Astrocyte of the spinal cord (primary cell): ENCODE measurements at regions not wholly inside any gene's neighbourhood (a gene's known extent, or its start where the extent isn't known, plus 50 kb on each side); places are given as distances from the start of the nearest gene placed in this dataset.
A peak's percentile ranks its signal among the peaks of the same experiment; 100 is the strongest.

Experiments used
- DNase-seq: peaks from one replicate; pipeline ENCODE4 v3.0.0; 2011; ENCODE audit warnings: low read depth, low spot score
- H3K4me3 ChIP-seq: 2 replicates; pipeline ENCODE4 v1.5.1; 2011; ENCODE audit warnings: low read depth, mild to moderate bottlenecking, low read length, moderate library complexity
- CTCF ChIP-seq: IDR thresholded peaks from 2 replicates; pipeline ENCODE4 v1.5.1; 2012; ENCODE audit warnings: low read depth, mild to moderate bottlenecking, low read length, inconsistent platforms
- in situ Hi-C: cut with HindIII; loops from 2 replicates; pipeline ENCODE4 v1.10.0; 2017; ENCODE audit warnings: low sequenced_read_pairs

DNA sequence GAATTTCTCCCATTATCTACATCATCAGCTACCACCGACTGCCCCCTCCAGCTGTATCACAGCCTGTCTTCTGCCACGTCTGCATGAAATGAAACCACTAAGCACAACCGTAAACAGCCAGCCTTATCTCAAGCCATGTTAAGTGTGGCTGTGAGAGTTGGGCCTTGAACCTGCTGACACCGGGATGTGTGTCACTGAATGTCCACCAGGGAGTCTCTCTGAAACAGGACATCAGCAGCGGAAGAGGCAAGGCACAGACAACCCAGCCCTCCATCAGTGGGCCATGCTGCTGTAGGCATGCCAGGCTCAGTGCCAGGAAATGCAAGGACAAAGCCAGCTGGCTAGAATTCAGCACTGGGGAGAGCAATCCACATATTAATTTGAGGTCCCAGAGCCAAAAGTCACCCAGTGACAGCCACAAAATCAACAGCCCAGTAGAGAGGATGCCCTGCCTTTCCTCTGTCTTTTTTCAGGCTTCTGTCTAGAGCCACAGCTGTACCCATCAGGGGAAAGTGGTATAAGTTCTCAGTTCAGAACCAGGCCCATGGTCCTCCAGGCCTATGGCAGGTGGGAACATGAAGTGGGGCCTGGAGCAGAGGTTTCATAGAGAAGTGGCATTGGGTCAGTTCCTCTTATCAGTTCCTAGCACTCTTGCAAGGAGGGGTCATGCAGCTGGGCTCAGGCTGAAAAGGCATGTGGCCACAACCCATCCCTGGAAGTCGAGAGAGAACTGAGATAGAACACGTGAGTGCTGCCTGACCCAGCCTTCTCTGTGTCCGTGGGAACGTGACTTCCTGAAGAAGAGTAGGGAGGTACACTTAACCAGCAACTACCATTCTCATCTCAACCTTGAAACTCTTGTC is 199.4 kb downstream of the ESM1 start:
- TF ChIP-seq CTCF: no peak
- H3K4me3 ChIP-seq: no peak overlapping the region
- DNase-seq: peak; percentile 32
- in situ Hi-C loops: no loop called here

DNA sequence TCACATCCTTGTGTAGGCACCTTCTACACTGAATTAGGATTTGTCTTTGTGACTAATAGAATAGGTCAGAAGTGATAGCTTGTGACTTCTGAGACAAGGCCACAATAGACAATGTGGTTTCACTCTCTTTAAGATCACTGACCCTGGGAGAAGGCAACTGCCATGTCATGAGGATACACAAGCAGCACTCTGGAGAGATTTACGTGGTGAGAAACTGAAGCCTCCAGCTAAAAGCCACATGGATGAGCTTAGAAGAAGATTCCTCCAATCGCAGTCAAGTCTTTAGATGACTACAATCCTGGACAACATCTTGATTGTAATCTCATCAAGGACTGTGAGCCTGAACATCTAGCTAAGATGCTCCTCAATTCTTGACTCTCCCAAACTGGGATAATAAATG is 206.6 kb downstream of the ESM1 start:
- DNase-seq: no peak
- in situ Hi-C loops: no loop called here
- TF ChIP-seq CTCF: no peak
- no peak overlapping the region for H3K4me3 ChIP-seq

DNA sequence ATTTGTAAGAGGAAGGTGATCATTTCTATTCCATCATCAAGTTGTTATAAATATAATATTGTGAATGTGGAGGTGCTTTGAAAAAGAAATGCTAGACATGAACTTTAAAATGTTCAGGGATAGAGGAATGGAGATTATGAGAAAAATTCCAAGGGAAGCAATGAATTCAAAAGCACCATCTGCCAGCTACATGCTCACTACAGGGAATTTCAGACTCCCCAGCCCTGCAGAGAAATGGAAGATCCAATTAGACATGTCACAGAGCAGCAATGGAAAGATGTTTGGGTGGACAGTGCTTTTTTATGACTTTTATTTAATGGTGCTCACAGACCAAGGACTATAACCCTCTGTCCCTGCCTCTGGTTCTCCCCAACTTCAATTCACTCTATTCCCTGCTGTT is 209.7 kb downstream of the ESM1 start:
- in situ Hi-C loops: no loop called here
- H3K4me3 ChIP-seq: no peak overlapping the region
- no peak for DNase-seq
- TF ChIP-seq CTCF: no peak

DNA sequence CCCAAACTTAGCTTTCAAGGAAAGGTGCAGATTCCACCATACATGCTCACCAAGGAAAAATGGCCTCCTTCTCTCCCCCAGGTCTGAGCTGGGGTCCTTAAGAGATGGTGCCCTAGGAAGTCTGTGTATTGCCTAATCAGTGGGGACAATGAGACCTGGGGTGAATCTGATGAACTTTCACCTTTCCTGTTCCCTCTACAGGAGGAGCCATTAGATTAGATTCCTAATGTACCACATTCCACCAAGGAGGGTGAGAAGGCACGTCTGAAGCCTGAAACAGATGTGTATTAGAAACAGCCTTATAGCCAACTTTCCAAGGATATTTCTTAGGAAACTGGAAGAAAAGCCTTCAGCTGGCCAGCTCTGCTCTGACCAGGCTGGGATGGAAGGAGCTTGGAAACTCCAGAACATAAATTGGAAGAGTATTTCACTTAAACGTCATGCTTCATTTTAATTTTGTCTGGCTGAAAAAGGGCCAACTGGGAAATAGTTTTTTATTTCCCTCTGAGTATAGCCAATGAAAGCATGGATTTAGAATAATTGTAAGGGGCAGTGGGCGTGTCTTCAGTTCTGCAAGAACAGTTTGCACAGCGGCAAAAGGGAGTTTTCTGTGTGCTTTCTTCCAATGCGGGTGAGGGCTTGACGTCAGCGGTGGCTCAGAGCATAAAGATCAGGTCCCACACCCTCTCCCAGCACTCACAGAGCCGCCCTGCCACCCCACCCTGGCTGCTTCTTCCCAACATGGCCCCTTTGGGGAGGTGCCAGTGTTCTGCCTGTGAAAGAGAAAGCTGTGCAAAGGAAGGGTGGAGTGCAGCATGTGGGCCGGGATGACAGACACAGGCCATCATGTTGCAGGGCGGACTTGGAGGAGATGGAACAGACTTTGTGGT is 210.9 kb downstream of the ESM1 start:
- in situ Hi-C loops: no loop called here
- H3K4me3 ChIP-seq: no peak overlapping the region
- DNase-seq: no peak
- no peak for TF ChIP-seq CTCF

DNA sequence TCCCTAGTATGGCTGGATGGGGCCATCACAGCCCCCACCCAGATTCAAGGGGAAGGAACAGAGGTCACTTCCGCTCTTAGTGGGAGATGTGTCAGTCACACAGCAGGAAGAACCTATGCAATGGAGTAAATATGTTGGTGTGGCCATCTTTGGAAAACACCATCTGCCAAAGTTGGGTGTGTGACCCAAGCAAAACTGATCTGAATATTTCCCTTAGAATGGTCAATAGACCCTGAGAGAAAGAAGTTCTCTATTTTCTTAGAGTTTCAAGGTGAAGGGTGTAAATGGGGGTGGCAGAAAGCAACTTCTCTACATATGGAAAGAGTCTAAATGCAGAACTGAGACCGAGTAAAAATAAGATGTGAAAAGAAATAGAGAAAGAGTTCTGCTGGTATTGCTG is 212.7 kb downstream of the ESM1 start:
- H3K4me3 ChIP-seq: no peak overlapping the region
- in situ Hi-C loops: no loop called here
- DNase-seq: no peak
- TF ChIP-seq CTCF: no peak

- DNase-seq: no peak
- in situ Hi-C loops: no loop called here
- no peak overlapping the region for H3K4me3 ChIP-seq
- no peak for TF ChIP-seq CTCF
These were observed 213.2 kb downstream of the ESM1 start for GRCh38 chr5:54772231-54772630.
